Parathyroid adenoma (tissue), 2 donors: ENCODE measurements at regions not wholly inside any gene's neighbourhood (a gene's known extent, or its start where the extent isn't known, plus 50 kb on each side); places are given as distances from the start of the nearest gene placed in this dataset.

Source experiments
- H2AFZ ChIP-seq: fragments of 300-600 bp; sonication (generic); one replicate; pipeline ENCODE4 v1.7.0; 2017; ENCODE audit warnings: antibody characterized with exemption, mild to moderate bottlenecking
- H3K27ac ChIP-seq: fragments of 300-600 bp; sonication (generic); one replicate; pipeline ENCODE4 v1.7.0; 2017
- H3K27me3 ChIP-seq: fragments of 300-600 bp; sonication (generic); one replicate; pipeline ENCODE4 v1.7.0; 2017; ENCODE audit warnings: low read length; ENCODE audit not compliant: control insufficient read depth, insufficient read depth
- H3K36me3 ChIP-seq: fragments of 300-600 bp; sonication (generic); one replicate; pipeline ENCODE4 v1.7.0; 2017; ENCODE audit warnings: low read length; ENCODE audit not compliant: control insufficient read depth, insufficient read depth
- H3K4me1 ChIP-seq: fragments of 300-600 bp; sonication (generic); one replicate; pipeline ENCODE4 v1.7.0; 2017; ENCODE audit warnings: control low read depth
- H3K4me2 ChIP-seq: fragments of 300-600 bp; sonication (generic); one replicate; pipeline ENCODE4 v1.7.0; 2017; ENCODE audit warnings: low read length
- H3K4me3 ChIP-seq: fragments of 300-600 bp; sonication (generic); one replicate; pipeline ENCODE4 v1.7.0; 2017; ENCODE audit warnings: low read depth, low read length
- H3K79me2 ChIP-seq: fragments of 300-600 bp; sonication (generic); one replicate; pipeline ENCODE4 v1.7.0; 2017; ENCODE audit warnings: control low read depth
- H3K9ac ChIP-seq: fragments of 300-600 bp; sonication (generic); one replicate; pipeline ENCODE4 v1.7.0; 2017; ENCODE audit warnings: mild to moderate bottlenecking
- H3K9me3 ChIP-seq: fragments of 300-600 bp; sonication (generic); one replicate; pipeline ENCODE4 v1.7.0; 2017; ENCODE audit warnings: low read length; ENCODE audit not compliant: control insufficient read depth
- CTCF ChIP-seq: fragments of 300-600 bp; sonication (generic); IDR thresholded peaks from one replicate; pipeline ENCODE4 v1.7.0; 2017; ENCODE audit warnings: antibody characterized with exemption, mild to moderate bottlenecking
- donor health status: primary hyperparathyroidism.

GRCh38 chr1:147080671-147081394 lies 91.4 kb downstream of the PRKAB2 start:
- Histone ChIP-seq H3K4me1 (no peaks in the 10 kb centered on the region), H3K9me3 (no peaks in the 10 kb centered on the region), H3K9ac (no peak overlapping the region), H3K79me2 (no peaks in the 10 kb centered on the region), H3K27me3 (no peaks in the 10 kb centered on the region), H3K4me3 (no peak overlapping the region), H3K27ac (no peak overlapping the region), H3K4me2 (no peak overlapping the region), H3K36me3 (no peaks in the 10 kb centered on the region), H2AFZ (no peak overlapping the region)
- no peak for TF ChIP-seq CTCF

GRCh38 chr1:147080006-147080661 lies 92.1 kb downstream of the PRKAB2 start:
- no peak overlapping the region for H2AFZ ChIP-seq
- H3K79me2 ChIP-seq = no peaks in the 10 kb centered on the region
- no peaks in the 10 kb centered on the region for H3K27me3 ChIP-seq

GRCh38 chr1:147079400-147080005 lies 92.8 kb downstream of the PRKAB2 start:
- TF ChIP-seq CTCF = no peak
- Histone ChIP-seq H3K4me3 (no peak overlapping the region), H3K27me3 (no peaks in the 10 kb centered on the region)

More at GRCh38 chr1:147080006-147080661, 92.1 kb downstream of the PRKAB2 start:
- H3K4me1 ChIP-seq = no peaks in the 10 kb centered on the region
- TF ChIP-seq CTCF = no peak
- no peak overlapping the region for H3K27ac ChIP-seq
- no peaks in the 10 kb centered on the region for H3K9me3 ChIP-seq
- no peaks in the 10 kb centered on the region for H3K36me3 ChIP-seq
- H3K4me2 ChIP-seq = peak overlapping the region; percentile 35
- H3K9ac ChIP-seq = no peak overlapping the region
- H3K4me3 ChIP-seq = no peak overlapping the region

GRCh38 chr1:147078606-147079399 lies 93.5 kb downstream of the PRKAB2 start:
- Histone ChIP-seq H3K27me3 (no peaks in the 10 kb centered on the region), H2AFZ (no peak overlapping the region), H3K9ac (no peak overlapping the region), H3K4me3 (no peak overlapping the region), H3K9me3 (no peaks in the 10 kb centered on the region), H3K4me2 (no peak overlapping the region), H3K36me3 (no peaks in the 10 kb centered on the region), H3K79me2 (no peaks in the 10 kb centered on the region), H3K4me1 (no peaks in the 10 kb centered on the region), H3K27ac (no peak overlapping the region)
- no peak for TF ChIP-seq CTCF

More at GRCh38 chr1:147079400-147080005, 92.8 kb downstream of the PRKAB2 start:
- no peaks in the 10 kb centered on the region for H3K36me3 ChIP-seq
- no peaks in the 10 kb centered on the region for H3K9me3 ChIP-seq
- peak overlapping the region; percentile 35 for H3K4me2 ChIP-seq
- H3K9ac ChIP-seq = no peak overlapping the region
- no peaks in the 10 kb centered on the region for H3K4me1 ChIP-seq
- no peaks in the 10 kb centered on the region for H3K79me2 ChIP-seq
- H2AFZ ChIP-seq = no peak overlapping the region
- H3K27ac ChIP-seq = no peak overlapping the region
